Activated naive CD8-positive, alpha-beta T cell treated with anti-CD3 and anti-CD28 coated beads, Interleukin-2, amount 50 U/mL, for 24 hours (primary cell): ENCODE measurements at regions not wholly inside any gene's neighbourhood (a gene's known extent, or its start where the extent isn't known, plus 50 kb on each side); places are given as distances from the start of the nearest gene placed in this dataset.
"Not testable (repeated sequence)": the region's sequence is repeated elsewhere in the genome, so short reads cannot be mapped to it uniquely, and the experiment has no call there.

ENCODE experiments used
- ATAC-seq: fragments of 150-1000 bp; cut with Tn5 transposase; one replicate; pipeline ENCODE4 v1.10.0; 2021
- DNase-seq: peaks from one replicate; pipeline ENCODE4 v3.0.0; 2021
- H3K27ac Mint-ChIP-seq: one replicate; pipeline ENCODE4 v1.8.0; 2021; ENCODE audit warnings: mild to moderate bottlenecking, mixed read lengths
- H3K27me3 Mint-ChIP-seq: one replicate; pipeline ENCODE4 v1.8.0; 2021; ENCODE audit warnings: mixed read lengths
- H3K36me3 Mint-ChIP-seq: one replicate; pipeline ENCODE4 v1.8.0; 2021; ENCODE audit warnings: low read depth, mixed read lengths
- H3K4me1 Mint-ChIP-seq: one replicate; pipeline ENCODE4 v1.8.0; 2021; ENCODE audit warnings: mixed read lengths
- H3K4me3 Mint-ChIP-seq: one replicate; pipeline ENCODE4 v1.8.0; 2021; ENCODE audit warnings: mild to moderate bottlenecking, moderate library complexity, mixed read lengths
- H3K9me3 Mint-ChIP-seq: one replicate; pipeline ENCODE4 v1.8.0; 2021; ENCODE audit warnings: mixed read lengths

DNA sequence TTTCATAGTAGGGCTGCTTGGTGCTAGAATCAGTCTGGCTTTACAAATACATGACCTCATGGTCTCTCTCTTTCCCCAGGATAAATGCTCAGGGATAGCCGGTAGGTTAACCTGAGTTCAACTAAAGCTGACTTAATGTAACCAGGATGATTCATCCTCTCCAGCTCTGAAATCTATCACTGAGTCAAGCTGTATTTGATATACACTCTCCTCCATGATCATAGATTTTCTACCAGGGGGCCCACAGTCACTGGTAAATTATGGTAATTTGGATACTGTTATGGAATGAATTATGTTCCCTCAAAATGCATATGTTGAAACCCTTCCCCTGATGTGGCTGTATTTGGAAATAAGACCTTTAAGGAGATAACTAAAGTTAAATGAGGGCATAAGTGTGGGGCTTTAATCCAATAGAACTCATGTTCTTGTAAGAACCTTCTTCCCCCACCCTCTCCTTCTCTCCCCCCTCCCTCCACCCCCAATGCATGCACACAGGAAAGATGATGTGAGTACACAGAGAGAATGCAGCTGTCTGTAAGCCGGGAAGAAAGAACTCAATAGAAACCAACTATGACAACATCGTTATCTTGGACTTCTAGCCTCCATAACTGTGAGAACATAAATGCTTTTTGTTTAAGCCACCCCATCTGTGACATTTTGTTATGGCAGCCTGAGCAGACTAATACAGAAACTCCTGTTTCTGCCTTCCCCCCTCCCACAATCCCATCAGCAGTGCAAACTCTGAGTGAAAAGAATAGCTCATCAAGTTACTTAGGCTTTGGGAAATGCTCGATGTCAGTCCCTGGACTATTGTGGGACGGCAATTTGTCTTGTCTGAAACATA lies 134.9 kb upstream of the KYNU start:
- Mint-ChIP-seq H3K27me3 (no peaks in the 10 kb centered on the region), H3K9me3 (peaks cover 7% of the 10 kb centered on the region), H3K36me3 (no peaks in the 10 kb centered on the region), H3K4me3 (no peak overlapping the region), H3K27ac (no peak overlapping the region), H3K4me1 (no peaks in the 10 kb centered on the region)
- DNase-seq: no peak
- no peak for ATAC-seq

DNA sequence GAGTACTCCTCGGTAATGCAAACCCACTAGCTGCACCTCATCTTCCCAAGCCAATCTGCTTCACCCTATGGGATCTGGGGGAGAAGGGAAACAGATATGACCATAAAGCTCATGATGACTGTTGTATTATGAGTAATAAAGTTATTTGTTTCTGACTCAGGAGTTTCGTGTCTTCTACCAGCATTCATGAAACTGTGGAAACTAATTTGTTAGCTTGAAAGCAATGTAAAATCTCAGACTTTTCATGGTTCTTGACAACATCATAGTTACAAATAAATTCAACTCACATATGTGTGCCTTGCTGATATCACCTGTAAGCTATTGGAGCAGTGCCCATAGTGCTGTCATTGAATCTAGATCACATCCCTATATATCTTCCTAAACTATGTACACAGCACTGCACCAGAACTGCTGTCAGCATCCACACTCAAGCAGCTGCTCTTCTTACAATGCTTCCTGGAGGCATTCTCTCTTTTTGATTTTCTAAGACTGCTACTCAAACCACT lies 135.6 kb upstream of the KYNU start:
- H3K9me3 Mint-ChIP-seq: peaks cover 6% of the 10 kb centered on the region
- H3K4me1 Mint-ChIP-seq: no peaks in the 10 kb centered on the region
- H3K27me3 Mint-ChIP-seq: no peaks in the 10 kb centered on the region
- H3K27ac Mint-ChIP-seq: no peak overlapping the region
- ATAC-seq (peak; percentile 15), DNase-seq (no peak)
- H3K4me3 Mint-ChIP-seq: no peak overlapping the region
- no peaks in the 10 kb centered on the region for H3K36me3 Mint-ChIP-seq

DNA sequence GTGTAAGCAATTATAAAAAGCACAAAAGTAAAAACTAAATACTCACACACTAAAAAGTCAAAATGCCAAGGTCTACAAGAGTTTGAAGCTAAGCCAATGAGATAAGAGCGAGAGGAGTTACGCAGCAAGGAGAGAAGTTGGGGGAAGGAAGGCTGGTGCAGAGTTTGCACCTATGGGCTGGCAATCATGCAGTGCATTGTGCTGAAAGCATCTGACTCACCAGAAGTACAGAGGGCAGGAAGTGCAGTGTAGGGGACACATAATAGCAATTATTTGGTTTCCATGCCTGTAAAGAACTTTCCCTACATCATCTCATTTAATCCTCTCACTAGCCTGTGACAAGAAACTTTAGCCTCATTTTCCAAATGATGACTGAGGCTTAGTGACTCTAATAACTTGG lies 142.7 kb upstream of the KYNU start:
- H3K27me3 Mint-ChIP-seq: no peaks in the 10 kb centered on the region
- H3K4me3 Mint-ChIP-seq: no peak overlapping the region
- H3K4me1 Mint-ChIP-seq: no peaks in the 10 kb centered on the region
- ATAC-seq: no peak
- DNase-seq: no peak
- H3K9me3 Mint-ChIP-seq: peaks cover 7% of the 10 kb centered on the region
- H3K36me3 Mint-ChIP-seq: no peaks in the 10 kb centered on the region
- no peak overlapping the region for H3K27ac Mint-ChIP-seq

DNA sequence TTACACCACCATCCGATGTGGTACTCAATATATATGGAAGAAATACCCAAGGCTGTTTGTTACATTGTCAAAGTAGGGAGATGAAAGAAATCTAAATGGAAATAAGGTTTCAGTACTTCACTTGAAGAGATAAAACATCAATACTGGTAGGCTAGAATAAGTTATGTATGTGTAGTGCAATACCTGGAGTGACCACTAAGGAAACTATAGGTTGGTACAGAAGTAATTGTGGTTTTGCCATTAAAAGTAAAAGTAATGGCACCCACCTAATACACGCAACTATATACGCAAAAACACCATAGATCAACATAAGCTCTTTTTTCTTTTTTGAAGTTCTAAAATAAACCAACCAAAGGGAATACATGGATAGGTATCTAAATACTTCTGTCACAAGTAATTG lies 143.2 kb upstream of the KYNU start:
- no peak overlapping the region for H3K27ac Mint-ChIP-seq
- no peak overlapping the region for H3K4me3 Mint-ChIP-seq
- ATAC-seq (no peak), DNase-seq (no peak)
- no peaks in the 10 kb centered on the region for H3K27me3 Mint-ChIP-seq
- no peaks in the 10 kb centered on the region for H3K36me3 Mint-ChIP-seq
- peaks cover 7% of the 10 kb centered on the region for H3K9me3 Mint-ChIP-seq
- no peaks in the 10 kb centered on the region for H3K4me1 Mint-ChIP-seq

DNA sequence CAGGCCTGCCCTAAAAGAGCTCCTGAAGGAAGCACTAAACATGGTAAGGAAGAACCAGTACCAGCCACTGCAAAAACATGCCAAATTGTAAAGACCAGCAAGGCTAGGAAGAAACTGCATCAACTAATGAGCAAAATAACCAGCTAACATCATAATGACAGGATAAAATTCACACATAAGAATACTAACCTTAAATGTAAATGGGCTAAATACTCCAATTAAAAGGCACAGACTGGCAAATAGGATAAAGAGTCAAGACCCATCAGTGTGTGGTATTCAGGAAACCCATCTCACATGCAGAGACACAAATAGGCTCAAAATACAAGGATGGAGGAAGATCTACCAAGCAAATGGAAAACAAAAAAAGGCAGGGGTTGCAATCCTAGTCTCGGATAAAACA lies 147.7 kb upstream of the KYNU start:
- not testable (repeated sequence) for H3K36me3 Mint-ChIP-seq

DNA sequence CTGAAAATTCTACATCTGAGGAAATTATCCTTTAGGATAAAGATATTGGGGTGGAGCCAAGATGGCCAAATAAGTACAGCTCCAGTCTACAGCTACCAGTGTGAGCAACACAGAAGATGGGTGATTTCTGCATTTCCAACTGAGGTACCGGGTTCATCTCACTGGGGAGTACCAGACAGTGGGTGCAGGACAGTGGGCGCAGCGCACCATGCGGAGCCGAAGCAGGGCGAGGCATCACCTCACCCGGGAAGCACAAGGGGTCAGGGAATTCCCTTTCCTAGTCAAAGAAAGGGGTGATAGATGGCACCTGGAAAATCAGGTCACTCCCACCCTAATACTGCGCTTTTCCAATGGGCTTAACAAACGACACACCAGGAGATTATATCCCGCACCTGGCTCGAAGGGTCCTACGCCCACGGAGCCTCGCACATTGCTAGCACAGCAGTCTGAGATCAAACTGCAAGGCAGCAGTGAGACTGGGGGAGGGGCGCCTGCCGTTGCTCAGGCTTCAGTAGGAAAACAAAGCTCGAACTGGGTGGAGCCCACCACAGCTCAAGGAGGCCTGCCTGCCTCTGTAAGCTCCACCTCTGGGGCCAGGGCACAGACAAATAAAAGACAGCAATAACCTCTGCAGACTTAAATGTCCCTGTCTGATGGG lies 149.5 kb upstream of the KYNU start:
- H3K4me3 Mint-ChIP-seq, H3K36me3 Mint-ChIP-seq, H3K27ac Mint-ChIP-seq, H3K4me1 Mint-ChIP-seq, H3K9me3 Mint-ChIP-seq, DNase-seq, H3K27me3 Mint-ChIP-seq, ATAC-seq: not testable (repeated sequence)

More for the DNA sequence above, 147.7 kb upstream of the KYNU start:
- H3K4me3 Mint-ChIP-seq, ATAC-seq, H3K27ac Mint-ChIP-seq, DNase-seq, H3K4me1 Mint-ChIP-seq, H3K27me3 Mint-ChIP-seq, H3K9me3 Mint-ChIP-seq: not testable (repeated sequence)

DNA sequence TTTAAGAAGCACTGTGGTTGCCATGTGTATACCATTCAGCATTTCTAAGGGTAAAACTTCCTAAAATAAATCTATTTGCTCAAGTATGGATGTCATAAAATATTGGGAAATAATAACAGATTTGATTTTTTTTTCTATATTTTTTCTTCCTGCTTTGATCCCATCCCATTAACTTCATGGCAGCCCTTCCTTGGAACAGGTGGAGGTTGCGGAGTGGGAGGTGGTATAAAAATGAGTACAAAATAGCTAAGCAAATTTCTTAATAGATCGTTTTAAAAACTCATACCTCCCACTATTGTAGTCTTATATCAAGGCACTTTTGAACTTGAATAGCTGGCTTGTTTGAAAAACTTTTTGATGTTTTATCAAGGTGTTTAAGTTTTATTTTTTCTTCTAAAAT lies 152.1 kb upstream of the KYNU start:
- Mint-ChIP-seq H3K36me3 (no peaks in the 10 kb centered on the region), H3K9me3 (peaks cover 9% of the 10 kb centered on the region), H3K27ac (no peak overlapping the region), H3K4me1 (no peaks in the 10 kb centered on the region), H3K4me3 (no peak overlapping the region), H3K27me3 (no peaks in the 10 kb centered on the region)
- DNase-seq (no peak), ATAC-seq (no peak)

DNA sequence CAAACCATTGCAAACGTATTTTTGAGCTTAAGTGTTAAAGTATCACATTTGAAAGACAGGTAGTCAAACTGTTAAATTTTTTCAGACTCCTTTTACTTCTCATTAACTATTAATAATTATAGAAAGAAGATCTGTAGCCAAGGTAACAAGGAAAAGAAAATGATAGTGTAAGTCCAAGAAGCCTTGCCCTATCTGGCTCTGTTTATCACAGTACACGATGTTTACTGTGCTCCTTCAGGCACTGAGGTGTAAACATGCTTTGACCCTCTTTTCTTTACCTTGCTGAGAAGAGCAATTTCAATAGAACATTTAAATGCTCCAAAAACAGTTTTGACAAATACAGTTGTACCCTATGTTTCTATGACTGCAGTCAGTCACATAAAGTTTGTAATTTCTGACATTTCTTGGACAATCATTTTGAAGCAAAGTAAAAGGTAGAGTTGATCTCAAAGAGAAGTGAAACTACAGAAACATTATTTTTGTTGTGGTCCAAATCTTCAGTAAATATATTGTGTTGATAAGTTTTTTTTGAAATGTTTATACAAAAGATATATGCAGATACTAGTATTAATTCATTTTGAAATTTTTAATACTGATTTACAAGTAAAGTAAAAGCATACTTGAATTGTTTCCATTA lies 152.6 kb upstream of the KYNU start:
- ATAC-seq: no peak
- Mint-ChIP-seq H3K27ac (no peak overlapping the region), H3K27me3 (no peaks in the 10 kb centered on the region), H3K36me3 (no peaks in the 10 kb centered on the region), H3K9me3 (peaks cover 9% of the 10 kb centered on the region), H3K4me3 (no peak overlapping the region), H3K4me1 (no peaks in the 10 kb centered on the region)
- no peak for DNase-seq

DNA sequence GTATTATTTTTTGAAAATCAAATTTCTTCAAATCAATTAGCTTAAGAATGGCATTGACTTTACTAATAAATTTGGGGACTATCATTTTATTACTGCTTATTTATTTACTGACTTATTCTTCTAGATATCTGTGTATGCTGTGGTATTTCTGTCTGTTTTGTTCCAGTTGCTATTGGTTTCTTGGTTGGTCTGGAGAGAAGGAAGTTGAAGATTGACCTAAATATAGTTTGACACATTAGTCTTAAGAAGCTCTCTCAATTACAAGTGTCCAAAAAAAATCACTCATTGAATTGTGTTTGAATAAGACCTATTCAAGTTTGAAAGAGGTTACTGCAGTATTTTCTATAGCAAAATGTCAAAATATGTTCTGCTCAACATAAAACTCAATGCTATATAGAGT lies 153.3 kb upstream of the KYNU start:
- no peak for ATAC-seq
- no peak overlapping the region for H3K27ac Mint-ChIP-seq
- H3K36me3 Mint-ChIP-seq: no peaks in the 10 kb centered on the region
- H3K27me3 Mint-ChIP-seq: no peaks in the 10 kb centered on the region
- no peak overlapping the region for H3K4me3 Mint-ChIP-seq
- H3K4me1 Mint-ChIP-seq: no peaks in the 10 kb centered on the region
- H3K9me3 Mint-ChIP-seq: peaks cover 7% of the 10 kb centered on the region
- DNase-seq: no peak

DNA sequence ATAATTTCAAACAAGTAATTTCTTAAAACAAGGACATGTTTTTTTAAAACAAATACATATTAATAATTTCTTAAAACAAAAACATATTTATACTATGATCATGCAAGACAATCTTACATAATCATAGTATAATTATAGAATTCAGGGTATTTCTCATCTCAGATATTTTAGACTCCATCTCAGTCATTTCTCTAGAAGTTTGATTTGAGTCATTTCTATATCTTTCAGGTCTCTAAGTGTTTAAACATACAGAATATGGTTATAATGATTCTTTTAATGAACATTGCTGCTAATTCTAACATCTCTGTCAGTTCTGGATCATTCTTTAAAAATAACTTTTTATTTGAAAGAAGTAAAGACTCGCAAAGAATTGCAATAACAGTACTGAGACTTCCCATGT lies 154.2 kb upstream of the KYNU start:
- Mint-ChIP-seq H3K4me1 (no peaks in the 10 kb centered on the region), H3K27ac (no peak overlapping the region), H3K36me3 (no peaks in the 10 kb centered on the region), H3K4me3 (no peak overlapping the region), H3K27me3 (no peaks in the 10 kb centered on the region), H3K9me3 (peaks cover 4% of the 10 kb centered on the region)
- ATAC-seq (no peak), DNase-seq (no peak)

DNA sequence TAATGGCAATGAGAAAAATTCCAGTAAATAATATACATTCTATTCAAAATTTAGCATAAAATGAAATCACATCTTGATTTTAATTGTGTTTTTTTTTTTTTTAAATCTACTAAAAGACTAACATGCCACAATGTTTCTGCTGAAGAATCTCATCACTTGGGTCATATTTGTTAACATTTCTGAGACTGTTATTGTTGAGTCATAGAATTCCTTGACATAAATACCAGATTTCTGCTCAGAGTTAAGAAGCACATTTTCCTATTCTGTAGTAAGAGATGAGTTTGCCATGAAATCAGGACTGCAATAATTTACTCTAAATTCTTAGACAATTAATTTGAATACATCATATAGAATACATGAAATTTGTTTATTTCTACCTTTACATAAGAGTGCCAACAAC lies 154.9 kb upstream of the KYNU start:
- H3K4me3 Mint-ChIP-seq: no peak overlapping the region
- peaks cover 4% of the 10 kb centered on the region for H3K9me3 Mint-ChIP-seq
- no peak overlapping the region for H3K27ac Mint-ChIP-seq
- DNase-seq: no peak
- no peaks in the 10 kb centered on the region for H3K27me3 Mint-ChIP-seq
- no peaks in the 10 kb centered on the region for H3K36me3 Mint-ChIP-seq
- no peak for ATAC-seq
- H3K4me1 Mint-ChIP-seq: no peaks in the 10 kb centered on the region

DNA sequence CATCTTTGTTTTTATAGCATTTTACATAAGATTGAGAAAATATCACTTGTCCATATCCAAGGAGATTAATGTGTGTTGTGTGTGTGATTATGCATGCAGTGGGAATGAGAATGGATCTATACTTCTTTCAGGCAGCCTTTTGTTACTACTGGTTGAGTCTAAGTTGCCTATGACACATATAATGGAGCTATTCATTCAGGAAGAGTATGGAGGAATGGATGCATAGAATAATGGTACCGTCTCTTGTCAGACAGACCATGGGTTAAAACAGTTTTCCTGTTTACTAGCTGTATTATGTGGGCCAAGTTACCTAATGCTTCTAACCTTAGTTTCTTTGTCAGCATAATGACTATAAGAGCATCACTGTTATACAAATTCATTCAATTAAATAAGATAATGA lies 155.4 kb upstream of the KYNU start:
- Mint-ChIP-seq H3K4me1 (no peaks in the 10 kb centered on the region), H3K4me3 (no peak overlapping the region), H3K36me3 (no peaks in the 10 kb centered on the region), H3K27ac (no peak overlapping the region), H3K27me3 (no peaks in the 10 kb centered on the region), H3K9me3 (peaks cover 4% of the 10 kb centered on the region)
- DNase-seq (no peak), ATAC-seq (no peak)

DNA sequence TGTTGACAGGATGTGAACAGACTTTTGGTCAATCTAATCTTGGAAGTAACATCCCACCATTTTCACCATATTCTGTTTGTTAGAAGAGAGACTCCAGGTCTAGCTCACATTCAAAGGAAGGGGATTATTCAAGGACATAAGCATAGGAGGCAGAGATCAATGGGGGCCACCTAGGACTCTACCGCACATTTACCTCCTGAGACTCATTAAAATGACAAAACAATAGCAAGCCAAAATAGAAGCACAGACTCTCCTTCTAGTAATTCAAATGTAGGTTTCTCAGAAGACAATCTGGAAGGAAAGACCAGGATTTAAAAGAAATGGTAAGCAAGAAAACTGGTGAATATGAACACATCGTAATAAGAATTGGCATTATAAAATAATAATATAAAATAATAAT lies 156.4 kb upstream of the KYNU start:
- Mint-ChIP-seq H3K4me1 (no peaks in the 10 kb centered on the region), H3K4me3 (no peak overlapping the region)
- ATAC-seq: no peak

DNA sequence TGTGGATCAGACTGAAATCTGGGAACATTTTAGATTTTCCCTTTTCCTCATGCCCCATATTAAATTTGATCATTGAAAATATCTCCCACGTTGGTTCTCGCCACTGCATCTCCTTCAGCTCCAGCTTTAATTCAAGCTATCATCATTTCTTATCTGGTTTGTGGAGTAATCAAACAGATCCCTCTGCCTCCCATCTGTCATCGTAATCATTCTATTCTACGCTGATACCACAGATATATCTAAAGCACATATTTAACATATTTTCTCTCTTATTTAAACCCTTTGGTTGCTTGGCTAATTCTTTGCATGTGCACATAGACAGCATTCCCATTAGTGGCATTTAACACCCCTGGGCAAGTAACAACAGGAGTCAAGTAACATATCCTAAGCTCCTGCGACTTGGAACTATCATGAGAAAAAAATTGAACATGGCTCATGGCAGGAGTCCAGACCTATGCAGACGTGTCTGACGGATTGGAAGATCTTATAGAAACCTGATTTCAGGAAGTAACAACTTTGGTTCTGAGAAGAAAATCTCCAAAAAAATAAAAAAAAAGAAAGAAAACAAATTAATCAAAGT lies 158.8 kb upstream of the KYNU start:
- Mint-ChIP-seq H3K27ac (no peak overlapping the region), H3K4me3 (no peak overlapping the region), H3K36me3 (no peaks in the 10 kb centered on the region), H3K4me1 (no peaks in the 10 kb centered on the region), H3K9me3 (peaks cover 4% of the 10 kb centered on the region), H3K27me3 (no peaks in the 10 kb centered on the region)
- DNase-seq: no peak
- ATAC-seq: no peak

More for the DNA sequence above, 156.4 kb upstream of the KYNU start:
- H3K27ac Mint-ChIP-seq: no peak overlapping the region
- peaks cover 4% of the 10 kb centered on the region for H3K9me3 Mint-ChIP-seq
- no peaks in the 10 kb centered on the region for H3K36me3 Mint-ChIP-seq
- H3K27me3 Mint-ChIP-seq: no peaks in the 10 kb centered on the region
- no peak for DNase-seq
